DOHH2 (cell line): ENCODE measurements at regions not wholly inside any gene's neighbourhood (a gene's known extent, or its start where the extent isn't known, plus 50 kb on each side); places are given as distances from the start of the nearest gene placed in this dataset.

Source experiments
- H3F3A ChIP-seq: fragments of 200-600 bp; sonication (generic), shearing (Covaris generic); 2 replicates; pipeline ENCODE4 v1.6.0; 2016; ENCODE audit warnings: antibody characterized with exemption, mild to moderate bottlenecking; ENCODE audit not compliant: control insufficient read depth, insufficient read depth
- H3K27ac ChIP-seq: fragments of 200-600 bp; sonication (generic); 2 replicates; pipeline ENCODE4 v1.5.1; 2014; ENCODE audit warnings: low read depth, mild to moderate bottlenecking, low read length, moderate library complexity
- H3K27me3 ChIP-seq: fragments of 200-600 bp; sonication (generic); 2 replicates; pipeline ENCODE4 v1.6.1; 2014; ENCODE audit warnings: mild to moderate bottlenecking, low read length, mixed read lengths; ENCODE audit not compliant: control insufficient read depth
- H3K36me3 ChIP-seq: fragments of 200-600 bp; sonication (generic); 2 replicates; pipeline ENCODE4 v1.6.1; 2014; ENCODE audit warnings: mild to moderate bottlenecking, low read length, moderate library complexity, mixed read lengths; ENCODE audit not compliant: control insufficient read depth
- H3K4me1 ChIP-seq: fragments of 200-600 bp; sonication (generic); 2 replicates; pipeline ENCODE4 v1.6.1; 2014; ENCODE audit warnings: mild to moderate bottlenecking, low read length, mixed read lengths; ENCODE audit not compliant: control insufficient read depth
- H3K4me2 ChIP-seq: fragments of 200-600 bp; sonication (generic); 2 replicates; pipeline ENCODE4 v1.6.0; 2014; ENCODE audit warnings: mild to moderate bottlenecking, low read length, moderate library complexity
- H3K4me3 ChIP-seq: fragments of 200-600 bp; sonication (generic); 2 replicates; pipeline ENCODE4 v1.5.1; 2014; ENCODE audit warnings: mild to moderate bottlenecking, low read length, mixed read lengths
- H3K79me2 ChIP-seq: fragments of 200-600 bp; sonication (generic); 2 replicates; pipeline ENCODE4 v1.6.1; 2014; ENCODE audit warnings: mild to moderate bottlenecking, low read length, mixed read lengths; ENCODE audit not compliant: control insufficient read depth
- H3K9me2 ChIP-seq: fragments of 200-600 bp; sonication (generic); replicated peaks from 2 replicates; pipeline ENCODE4 v1.6.1; 2014; ENCODE audit warnings: mild to moderate bottlenecking, low read length, mixed read lengths; ENCODE audit not compliant: control insufficient read depth
- H3K9me3 ChIP-seq: fragments of 200-600 bp; sonication (generic); 2 replicates; pipeline ENCODE4 v1.6.1; 2014; ENCODE audit warnings: antibody characterized with exemption, low read length, mixed read lengths; ENCODE audit not compliant: control insufficient read depth, insufficient read depth
- H4K20me1 ChIP-seq: fragments of 200-600 bp; sonication (generic); 2 replicates; pipeline ENCODE4 v1.6.0; 2014; ENCODE audit warnings: low read depth, mild to moderate bottlenecking, antibody characterized with exemption, low read length, moderate library complexity; ENCODE audit not compliant: control insufficient read depth, insufficient read depth
- EZH2phosphoT487 ChIP-seq: fragments of 200-600 bp; sonication (generic); IDR thresholded peaks from 2 replicates; pipeline ENCODE4 v1.6.1; 2017; ENCODE audit warnings: borderline replicate concordance, mild to moderate bottlenecking, antibody characterized with exemption, low read length, moderate library complexity, mixed read lengths
- TF ChIP-seq, protein P1 (sequence below): fragments of 200-600 bp; sonication (generic); IDR thresholded peaks from one replicate; pipeline ENCODE4 v1.5.1; 2014; ENCODE audit warnings: antibody characterized with exemption, mild to moderate bottlenecking, low read depth, low read length; ENCODE audit not compliant: poor library complexity, severe bottlenecking

DNA sequence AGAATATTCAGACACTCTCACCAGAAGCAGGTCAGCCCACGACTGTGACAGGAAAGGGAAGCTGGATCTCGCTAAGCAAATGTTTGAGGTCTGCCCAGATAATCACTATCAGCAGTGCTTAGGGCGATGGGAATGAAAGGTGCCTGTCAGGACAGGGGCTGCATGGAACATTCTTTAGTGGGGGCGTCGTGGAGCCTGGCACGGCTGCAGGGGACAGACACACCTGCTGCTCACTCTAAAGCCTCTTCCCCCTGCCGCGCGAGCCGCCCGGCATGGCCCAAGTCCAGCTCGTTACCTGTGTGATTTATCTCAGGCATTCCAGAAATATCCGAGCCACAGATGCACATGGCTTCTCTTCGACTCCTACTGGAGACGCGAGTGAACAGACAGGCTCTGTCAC is 235.5 kb downstream of the GLRX3 start:
- H3K36me3 ChIP-seq, result no peaks in the 10 kb centered on the region
- no peak overlapping the region for H3K27ac ChIP-seq
- no peaks in the 10 kb centered on the region for H3K27me3 ChIP-seq
- no peaks in the 10 kb centered on the region for H3K79me2 ChIP-seq
- H3K4me2 ChIP-seq, result no peak overlapping the region
- H3K4me1 ChIP-seq, result no peaks in the 10 kb centered on the region
- no peaks in the 10 kb centered on the region for H3F3A ChIP-seq
- no peaks in the 10 kb centered on the region for H4K20me1 ChIP-seq
- H3K4me3 ChIP-seq, result no peak overlapping the region
- no peaks in the 10 kb centered on the region for H3K9me2 ChIP-seq
- no peaks in the 10 kb centered on the region for H3K9me3 ChIP-seq
- no peak for TF ChIP-seq EZH2phosphoT487
- TF ChIP-seq, protein P1, sequence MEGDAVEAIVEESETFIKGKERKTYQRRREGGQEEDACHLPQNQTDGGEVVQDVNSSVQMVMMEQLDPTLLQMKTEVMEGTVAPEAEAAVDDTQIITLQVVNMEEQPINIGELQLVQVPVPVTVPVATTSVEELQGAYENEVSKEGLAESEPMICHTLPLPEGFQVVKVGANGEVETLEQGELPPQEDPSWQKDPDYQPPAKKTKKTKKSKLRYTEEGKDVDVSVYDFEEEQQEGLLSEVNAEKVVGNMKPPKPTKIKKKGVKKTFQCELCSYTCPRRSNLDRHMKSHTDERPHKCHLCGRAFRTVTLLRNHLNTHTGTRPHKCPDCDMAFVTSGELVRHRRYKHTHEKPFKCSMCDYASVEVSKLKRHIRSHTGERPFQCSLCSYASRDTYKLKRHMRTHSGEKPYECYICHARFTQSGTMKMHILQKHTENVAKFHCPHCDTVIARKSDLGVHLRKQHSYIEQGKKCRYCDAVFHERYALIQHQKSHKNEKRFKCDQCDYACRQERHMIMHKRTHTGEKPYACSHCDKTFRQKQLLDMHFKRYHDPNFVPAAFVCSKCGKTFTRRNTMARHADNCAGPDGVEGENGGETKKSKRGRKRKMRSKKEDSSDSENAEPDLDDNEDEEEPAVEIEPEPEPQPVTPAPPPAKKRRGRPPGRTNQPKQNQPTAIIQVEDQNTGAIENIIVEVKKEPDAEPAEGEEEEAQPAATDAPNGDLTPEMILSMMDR, result no peak

DNA sequence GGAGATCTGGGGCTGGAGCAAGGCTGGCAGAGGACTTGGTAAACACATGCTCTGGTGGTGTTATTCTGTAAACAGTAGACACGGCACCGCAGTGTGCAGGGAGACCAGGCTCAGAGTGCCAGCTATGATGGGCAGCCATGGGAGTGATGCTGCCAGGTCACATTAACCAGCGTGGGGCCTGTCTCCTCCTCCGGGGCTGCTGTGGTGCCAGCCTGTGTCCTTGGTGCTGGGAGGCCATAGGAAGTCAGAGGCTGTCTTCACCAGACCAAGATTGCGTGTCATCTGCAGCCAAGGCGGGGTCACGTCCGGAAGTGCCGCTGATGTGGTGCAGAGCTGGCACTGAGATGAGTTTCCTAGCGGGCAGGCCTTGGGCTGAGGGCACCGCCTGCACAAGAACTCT is 236.0 kb downstream of the GLRX3 start:
- Histone ChIP-seq H3K27me3 (no peaks in the 10 kb centered on the region), H3K27ac (no peak overlapping the region), H3K4me3 (no peak overlapping the region), H3K4me2 (no peak overlapping the region), H3K36me3 (no peaks in the 10 kb centered on the region), H3K79me2 (no peaks in the 10 kb centered on the region), H4K20me1 (no peaks in the 10 kb centered on the region), H3K9me3 (no peaks in the 10 kb centered on the region), H3K9me2 (no peaks in the 10 kb centered on the region), H3F3A (no peaks in the 10 kb centered on the region), H3K4me1 (no peaks in the 10 kb centered on the region)
- TF ChIP-seq, protein P1, result no peak
- no peak for TF ChIP-seq EZH2phosphoT487

DNA sequence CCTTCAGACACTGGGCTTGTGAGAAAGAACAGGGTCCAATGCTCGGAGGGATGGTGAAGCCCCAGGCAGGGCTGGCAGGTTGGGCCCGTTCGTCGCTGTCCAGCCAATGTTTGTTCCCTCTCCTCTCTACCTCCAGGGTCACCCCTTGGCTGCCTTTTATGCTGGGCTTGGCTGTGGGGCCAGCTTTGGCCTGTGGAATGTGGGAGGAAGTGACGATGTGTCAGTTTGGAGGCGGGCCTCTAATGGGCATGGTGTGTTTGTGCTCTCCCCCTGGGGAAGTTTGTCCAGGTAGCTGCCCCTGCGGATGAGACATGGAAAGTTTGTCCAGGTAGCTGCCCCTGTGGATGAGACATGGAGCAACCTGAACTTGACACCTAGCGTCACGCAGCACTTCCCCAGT is 236.7 kb downstream of the GLRX3 start:
- Histone ChIP-seq H3K4me1 (no peaks in the 10 kb centered on the region), H3K9me2 (no peaks in the 10 kb centered on the region), H3K36me3 (no peaks in the 10 kb centered on the region), H4K20me1 (no peaks in the 10 kb centered on the region), H3F3A (no peaks in the 10 kb centered on the region), H3K27me3 (no peaks in the 10 kb centered on the region), H3K4me2 (no peak overlapping the region), H3K4me3 (no peak overlapping the region), H3K9me3 (no peaks in the 10 kb centered on the region), H3K79me2 (no peaks in the 10 kb centered on the region), H3K27ac (no peak overlapping the region)
- TF ChIP-seq EZH2phosphoT487, result no peak
- TF ChIP-seq, protein P1, result no peak
